ENCODE measurements at regions not wholly inside any gene's neighbourhood (a gene's known extent, or its start where the extent isn't known, plus 50 kb on each side); places are given as distances from the start of the nearest gene placed in this dataset.

- TF ChIP-seq, protein P1, sequence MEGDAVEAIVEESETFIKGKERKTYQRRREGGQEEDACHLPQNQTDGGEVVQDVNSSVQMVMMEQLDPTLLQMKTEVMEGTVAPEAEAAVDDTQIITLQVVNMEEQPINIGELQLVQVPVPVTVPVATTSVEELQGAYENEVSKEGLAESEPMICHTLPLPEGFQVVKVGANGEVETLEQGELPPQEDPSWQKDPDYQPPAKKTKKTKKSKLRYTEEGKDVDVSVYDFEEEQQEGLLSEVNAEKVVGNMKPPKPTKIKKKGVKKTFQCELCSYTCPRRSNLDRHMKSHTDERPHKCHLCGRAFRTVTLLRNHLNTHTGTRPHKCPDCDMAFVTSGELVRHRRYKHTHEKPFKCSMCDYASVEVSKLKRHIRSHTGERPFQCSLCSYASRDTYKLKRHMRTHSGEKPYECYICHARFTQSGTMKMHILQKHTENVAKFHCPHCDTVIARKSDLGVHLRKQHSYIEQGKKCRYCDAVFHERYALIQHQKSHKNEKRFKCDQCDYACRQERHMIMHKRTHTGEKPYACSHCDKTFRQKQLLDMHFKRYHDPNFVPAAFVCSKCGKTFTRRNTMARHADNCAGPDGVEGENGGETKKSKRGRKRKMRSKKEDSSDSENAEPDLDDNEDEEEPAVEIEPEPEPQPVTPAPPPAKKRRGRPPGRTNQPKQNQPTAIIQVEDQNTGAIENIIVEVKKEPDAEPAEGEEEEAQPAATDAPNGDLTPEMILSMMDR (IDR thresholded peaks at IDR 0.05 in 4 of 5, conservative IDR thresholded peaks at IDR 0.05 in 1 of 5) = no peak
- no peak for TF ChIP-seq POLR2A (IDR thresholded peaks at IDR 0.05)
Measured at GRCh38 chr5:160921423-160922285, 69.6 kb upstream of the ATP10B start.
